Endodermal cell (in vitro differentiated cells): ENCODE measurements at regions not wholly inside any gene's neighbourhood (a gene's known extent, or its start where the extent isn't known, plus 50 kb on each side); places are given as distances from the start of the nearest gene placed in this dataset.

Experiments used
- DNase-seq: peaks from one replicate; pipeline ENCODE4 v3.0.0-alpha.2; 2017
- H3K27ac ChIP-seq: 2 replicates; pipeline ENCODE4 v1.5.1; 2013; ENCODE audit warnings: mild to moderate bottlenecking, low read depth, low read length, moderate library complexity
- H3K27me3 ChIP-seq: 2 replicates; pipeline ENCODE4 v1.6.1; 2013; ENCODE audit warnings: mild to moderate bottlenecking, low read length, moderate library complexity; ENCODE audit not compliant: insufficient read depth, control insufficient read depth, poor library complexity, severe bottlenecking
- H3K36me3 ChIP-seq: 2 replicates; pipeline ENCODE4 v1.7.0; 2013; ENCODE audit warnings: mild to moderate bottlenecking, low read length, moderate library complexity; ENCODE audit not compliant: control insufficient read depth, insufficient read depth
- H3K4me1 ChIP-seq: one replicate; pipeline ENCODE4 v1.7.0; 2013; ENCODE audit warnings: low read length; ENCODE audit not compliant: control insufficient read depth, insufficient read depth
- H3K4me3 ChIP-seq: 2 replicates; pipeline ENCODE4 v1.5.1; 2013; ENCODE audit warnings: mild to moderate bottlenecking, low read length, moderate library complexity
- H3K9ac ChIP-seq: 2 replicates; pipeline ENCODE4 v1.6.1; 2013; ENCODE audit warnings: mild to moderate bottlenecking, low read length, moderate library complexity; ENCODE audit not compliant: poor library complexity, severe bottlenecking; ENCODE audit errors: extremely low read depth
- H3K9me3 ChIP-seq: 2 replicates; pipeline ENCODE4 v1.6.1; 2013; ENCODE audit warnings: mild to moderate bottlenecking, low read length, moderate library complexity; ENCODE audit not compliant: control insufficient read depth
- H3K27ac Mint-ChIP-seq: 2 replicates; pipeline ENCODE4 v1.8.0; 2020; ENCODE audit warnings: mixed read lengths
- H3K27me3 Mint-ChIP-seq: 2 replicates; pipeline ENCODE4 v1.8.0; 2021; ENCODE audit warnings: mild to moderate bottlenecking, mixed read lengths; ENCODE audit not compliant: insufficient read depth
- H3K36me3 Mint-ChIP-seq: 2 replicates; pipeline ENCODE4 v1.8.0; 2020; ENCODE audit warnings: low read depth, mixed read lengths
- H3K4me1 Mint-ChIP-seq: 2 replicates; pipeline ENCODE4 v1.8.0; 2020; ENCODE audit warnings: mixed read lengths
- H3K4me3 Mint-ChIP-seq: 2 replicates; pipeline ENCODE4 v1.8.0; 2020; ENCODE audit warnings: mild to moderate bottlenecking, moderate library complexity, mixed read lengths
- H3K9me3 Mint-ChIP-seq: 2 replicates; pipeline ENCODE4 v1.8.0; 2020; ENCODE audit warnings: mild to moderate bottlenecking, mixed read lengths
- CTCF ChIP-seq: fragments of 200-600 bp; sonication (generic); conservative IDR thresholded peaks from 2 replicates; pipeline ENCODE4 v1.5.0; 2021; ENCODE audit warnings: antibody characterized with exemption, mild to moderate bottlenecking
- WGBS, 2 experiments: methylation state at CpG; one replicate each; pipeline versions ENCODE4 v1.1.5 to v1.1.7; 2013; ENCODE audit warnings: missing lambda C conversion rate in 2 of 2, mixed read lengths in 1 of 2; ENCODE audit not compliant: insufficient coverage in 1 of 2, insufficient read length in 1 of 2; 5-methylcytosine and 5-hydroxymethylcytosine counted together

GRCh38 chr5:144731786-144732185 is 561.1 kb downstream of the KCTD16 start:
- Histone ChIP-seq H3K36me3 (no peaks in the 10 kb centered on the region), H3K9me3 (peaks cover 26% of the 10 kb centered on the region), H3K27me3 (no peaks in the 10 kb centered on the region), H3K9ac (no peak overlapping the region), H3K4me1 (no peaks in the 10 kb centered on the region), H3K4me3 (no peak overlapping the region), H3K27ac (no peak overlapping the region)
- no peak for TF ChIP-seq CTCF
- Mint-ChIP-seq H3K36me3 (peaks cover 2% of the 10 kb centered on the region), H3K27ac (no peak overlapping the region), H3K27me3 (no peaks in the 10 kb centered on the region), H3K9me3 (peaks cover 17% of the 10 kb centered on the region), H3K4me3 (no peak overlapping the region), H3K4me1 (no peaks in the 10 kb centered on the region)
- DNase-seq: no peak
- 95 to 100% methylated on average over 1 of the region's 1 CpG for WGBS, 2 experiments

GRCh38 chr5:144712090-144712489 is 541.4 kb downstream of the KCTD16 start:
- 92% methylated on average over 2 of the region's 3 CpGs; no CpG with 5 or more reads in 1 of the 2 experiments for WGBS, 2 experiments
- H3K36me3 ChIP-seq: no peaks in the 10 kb centered on the region
- Mint-ChIP-seq H3K4me3 (no peak overlapping the region), H3K36me3 (peaks cover 6% of the 10 kb centered on the region), H3K27me3 (no peaks in the 10 kb centered on the region), H3K27ac (no peak overlapping the region), H3K4me1 (no peaks in the 10 kb centered on the region), H3K9me3 (peaks cover 13% of the 10 kb centered on the region)
- H3K9ac ChIP-seq: no peak overlapping the region
- peaks cover 17% of the 10 kb centered on the region for H3K9me3 ChIP-seq
- DNase-seq: no peak
- no peak for TF ChIP-seq CTCF
- H3K4me3 ChIP-seq: no peak overlapping the region
- no peak overlapping the region for H3K27ac ChIP-seq
- H3K4me1 ChIP-seq: no peaks in the 10 kb centered on the region
- H3K27me3 ChIP-seq: no peaks in the 10 kb centered on the region

- DNase-seq: no peak
- Histone ChIP-seq H3K27ac (no peak overlapping the region), H3K36me3 (no peaks in the 10 kb centered on the region), H3K27me3 (no peaks in the 10 kb centered on the region), H3K9me3 (peaks cover 17% of the 10 kb centered on the region), H3K9ac (no peak overlapping the region), H3K4me3 (no peak overlapping the region), H3K4me1 (no peaks in the 10 kb centered on the region)
- no peak for TF ChIP-seq CTCF
- Mint-ChIP-seq H3K27ac (no peak overlapping the region), H3K9me3 (peaks cover 13% of the 10 kb centered on the region), H3K4me1 (no peaks in the 10 kb centered on the region), H3K27me3 (no peaks in the 10 kb centered on the region), H3K4me3 (no peak overlapping the region), H3K36me3 (peaks cover 6% of the 10 kb centered on the region)
- 91% methylated on average over 2 of the region's 2 CpGs; no CpG with 5 or more reads in 1 of the 2 experiments for WGBS, 2 experiments
These were observed 540.5 kb downstream of the KCTD16 start for GRCh38 chr5:144711172-144711571.
